ENCODE measurements at regions not wholly inside any gene's neighbourhood (a gene's known extent, or its start where the extent isn't known, plus 50 kb on each side); places are given as distances from the start of the nearest gene placed in this dataset.
"Not testable (repeated sequence)": the region's sequence is repeated elsewhere in the genome, so short reads cannot be mapped to it uniquely, and the experiment has no call there.

DNA sequence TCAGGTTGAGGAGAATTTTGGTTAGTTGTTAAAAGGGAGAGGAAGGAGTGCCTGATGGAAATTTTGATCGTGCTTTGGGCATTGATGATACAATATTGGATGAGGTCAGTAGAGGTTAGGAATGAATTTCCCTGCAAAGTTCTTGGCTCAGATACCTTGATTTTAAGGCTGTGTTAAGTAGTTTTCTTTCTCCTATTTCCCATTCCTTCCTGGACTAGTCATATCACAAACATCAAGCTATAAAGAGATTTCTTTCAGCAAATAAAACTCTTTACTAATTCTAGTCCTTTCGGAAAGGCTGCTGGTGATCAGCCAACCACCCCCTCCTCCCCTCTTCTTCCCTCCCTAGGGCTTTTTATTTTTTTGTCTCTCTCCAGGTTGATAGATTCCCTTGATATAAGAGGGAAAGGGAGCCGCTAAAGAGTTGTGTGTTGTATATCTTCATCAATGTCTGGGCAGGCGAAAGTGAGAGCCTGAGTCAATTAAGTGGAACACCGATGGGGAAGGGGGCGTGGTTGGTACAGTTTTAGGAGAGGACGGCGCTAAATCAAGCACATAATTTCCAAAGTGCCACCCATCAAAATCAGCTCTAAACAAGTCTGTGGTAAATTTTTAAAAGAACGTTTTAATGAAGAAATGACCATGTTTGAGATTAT, 100.1 kb upstream of the PLXNA2 start:
- no peak for DNase-seq (ENCODE audit: extremely low read depth, low read depth)

DNA sequence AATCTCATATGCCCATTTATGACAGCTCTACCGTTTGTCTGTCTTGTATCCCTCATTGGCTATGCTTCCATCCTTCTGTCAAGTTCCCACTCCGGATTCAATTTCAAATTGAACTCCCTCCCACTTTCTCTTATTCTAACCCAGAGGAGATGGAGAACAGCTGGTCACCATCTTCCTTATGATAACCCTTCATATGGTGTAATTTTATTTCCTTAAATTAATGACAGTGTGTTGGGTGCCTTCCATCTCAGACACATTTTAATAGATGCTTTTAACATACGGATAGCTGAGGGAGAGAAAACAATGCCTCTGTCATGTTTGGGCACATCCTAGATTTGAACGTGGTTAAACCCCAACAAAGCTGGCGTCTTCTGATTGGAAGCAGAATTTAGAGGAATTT, 103.0 kb upstream of the PLXNA2 start:
- DNase-seq (ENCODE audit: extremely low read depth, low read depth), result no peak

DNA sequence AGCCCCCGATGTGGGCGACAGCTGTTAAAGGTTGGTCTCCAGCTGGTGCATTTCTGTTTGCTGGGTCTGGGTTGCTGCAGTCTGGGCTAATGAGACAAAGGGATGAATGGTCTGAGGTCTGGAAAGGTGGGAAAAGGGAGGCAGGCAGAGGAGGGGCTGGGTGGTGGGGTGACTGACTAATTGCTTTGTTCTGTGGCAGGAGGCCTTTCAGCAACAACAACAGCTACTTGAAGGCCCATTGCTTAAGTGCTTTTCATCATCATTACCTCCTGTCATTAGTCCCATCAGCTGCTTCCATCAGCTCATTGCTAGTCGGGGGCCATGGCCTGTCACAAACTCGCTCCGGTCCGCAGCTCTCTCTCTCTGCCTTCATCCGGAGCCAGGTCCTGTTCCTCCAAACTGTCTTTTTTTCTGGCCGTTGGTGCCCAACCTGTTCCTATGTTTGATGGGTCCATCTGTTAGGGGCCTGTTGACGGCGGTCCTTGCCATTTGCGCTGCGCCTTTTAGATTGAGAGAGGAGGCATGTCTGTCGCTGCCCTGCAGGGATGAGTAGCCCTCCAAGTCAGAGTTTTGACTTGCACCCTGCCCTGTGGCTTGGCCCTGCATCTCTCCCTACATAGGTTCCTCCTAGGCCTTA, 105.6 kb upstream of the PLXNA2 start:
- DNase-seq (ENCODE audit: extremely low read depth, low read depth), result no peak

DNA sequence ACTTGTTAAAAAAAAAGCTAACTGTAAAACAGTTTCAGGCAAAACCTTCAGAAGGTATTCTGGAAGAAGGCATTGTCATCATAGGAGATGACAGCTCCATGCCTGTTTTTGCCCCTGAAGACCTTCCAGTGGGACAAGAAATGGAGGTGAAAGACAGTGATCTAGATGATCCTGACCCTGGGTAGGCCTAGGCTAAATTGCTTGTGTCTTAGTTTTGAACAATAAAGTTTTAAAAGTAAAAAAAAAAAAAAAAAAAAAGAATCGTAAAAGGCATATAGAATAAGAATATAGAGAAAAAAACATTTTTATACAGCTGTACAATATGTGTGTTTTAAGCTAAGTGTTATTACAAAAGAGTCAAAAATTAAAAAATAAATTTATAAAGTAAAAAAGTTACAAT, 106.6 kb upstream of the PLXNA2 start:
- DNase-seq (ENCODE audit: extremely low read depth, low read depth), result no peak

DNA sequence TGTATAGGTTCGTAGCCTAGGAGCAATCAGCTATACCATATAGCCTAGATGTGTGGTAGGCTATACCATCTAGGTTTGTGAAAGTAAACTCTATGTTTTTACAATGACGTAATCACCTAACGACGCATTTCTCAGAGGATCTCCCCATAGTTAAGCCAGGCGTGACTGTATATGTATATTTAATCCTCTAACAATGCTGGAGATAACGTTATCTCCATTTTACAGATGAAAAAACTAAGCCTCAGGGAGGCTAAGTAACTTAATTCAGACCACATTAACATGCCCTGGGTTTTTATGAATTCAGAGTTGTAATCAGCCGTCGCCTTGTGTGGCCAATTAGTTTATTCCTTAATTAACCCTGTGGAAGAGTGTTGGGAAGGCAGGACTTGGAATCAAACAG, 107.7 kb upstream of the PLXNA2 start:
- no peak for DNase-seq (ENCODE audit: extremely low read depth, low read depth)

DNA sequence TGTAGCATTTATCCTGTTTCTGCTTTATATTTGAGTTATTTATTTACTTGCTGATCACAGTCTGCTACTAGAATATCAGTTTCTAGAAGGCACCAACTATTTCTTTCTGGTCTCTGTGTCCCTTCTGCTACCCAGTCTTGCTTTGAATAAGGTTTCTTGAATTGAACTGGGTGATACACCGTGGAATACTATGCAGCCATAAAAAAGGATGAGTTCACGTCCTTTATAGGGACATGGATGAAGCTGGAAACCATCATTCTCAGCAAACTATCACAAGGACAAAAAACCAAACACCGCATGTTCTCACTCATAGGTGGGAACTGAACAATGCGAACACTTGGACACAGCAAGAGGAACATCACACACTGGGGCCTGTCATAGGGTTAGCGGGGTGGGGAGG, 109.6 kb upstream of the PLXNA2 start:
- DNase-seq (ENCODE audit: extremely low read depth, low read depth), result not testable (repeated sequence)

DNA sequence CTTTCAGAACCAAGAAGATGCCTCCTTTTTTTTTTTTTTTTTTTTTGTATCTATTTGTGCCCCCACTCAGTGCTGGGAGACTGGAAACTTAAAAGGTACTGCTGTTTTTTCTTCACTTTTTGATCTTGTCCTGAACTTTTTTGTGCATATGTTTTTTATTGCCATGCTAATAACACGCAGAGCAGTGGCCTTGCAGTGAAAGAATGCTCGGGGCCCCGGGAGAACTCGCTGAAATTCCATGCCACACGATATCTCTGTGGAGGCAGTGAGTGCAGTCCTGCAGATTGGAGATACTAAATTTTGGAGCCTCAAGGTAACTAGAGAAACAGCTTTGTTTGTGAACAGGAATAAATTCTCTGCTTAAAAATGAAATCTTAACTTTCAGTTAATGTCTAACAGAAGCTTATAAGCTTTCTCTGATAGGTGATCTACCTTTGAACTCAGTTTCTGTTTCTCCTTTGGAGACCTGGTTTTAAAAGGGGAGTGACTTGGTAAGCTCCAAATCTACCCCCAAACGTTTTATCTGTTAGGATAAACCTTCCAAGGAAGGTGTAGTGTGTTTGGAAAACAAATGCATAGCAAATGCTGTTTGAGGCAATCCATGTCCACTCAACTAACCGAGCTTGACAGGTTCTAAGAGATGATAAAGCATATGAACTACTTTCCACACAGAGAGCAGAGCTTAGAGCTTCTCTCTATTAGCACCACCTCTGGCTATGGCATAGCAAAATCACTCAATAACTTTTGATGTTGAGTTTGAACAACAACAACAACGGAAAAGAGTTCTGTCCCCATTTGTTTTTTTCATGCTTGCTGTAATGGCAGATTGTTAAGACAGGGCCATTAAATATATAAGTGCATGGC, 113.7 kb upstream of the PLXNA2 start:
- no peak for DNase-seq (ENCODE audit: extremely low read depth, low read depth)

DNA sequence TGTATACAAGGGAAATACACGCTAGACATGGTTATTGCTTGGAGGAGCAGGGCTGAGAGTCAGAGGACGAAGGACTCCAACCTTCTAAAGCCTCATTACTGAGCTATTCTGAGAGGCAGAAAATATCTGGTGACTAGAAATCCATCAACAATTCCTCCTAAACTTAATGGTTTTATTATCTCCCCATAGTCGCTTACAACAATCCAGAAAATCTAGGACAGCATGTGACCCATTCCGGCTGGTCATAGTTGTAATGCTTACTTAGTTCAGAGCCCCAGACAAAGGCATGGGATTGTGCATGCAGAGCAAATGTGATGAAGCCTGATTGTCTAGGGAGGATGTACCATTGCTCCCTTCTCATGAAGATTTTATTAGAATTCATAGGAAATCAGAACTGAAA, 114.5 kb upstream of the PLXNA2 start:
- DNase-seq (ENCODE audit: extremely low read depth, low read depth), result no peak

DNA sequence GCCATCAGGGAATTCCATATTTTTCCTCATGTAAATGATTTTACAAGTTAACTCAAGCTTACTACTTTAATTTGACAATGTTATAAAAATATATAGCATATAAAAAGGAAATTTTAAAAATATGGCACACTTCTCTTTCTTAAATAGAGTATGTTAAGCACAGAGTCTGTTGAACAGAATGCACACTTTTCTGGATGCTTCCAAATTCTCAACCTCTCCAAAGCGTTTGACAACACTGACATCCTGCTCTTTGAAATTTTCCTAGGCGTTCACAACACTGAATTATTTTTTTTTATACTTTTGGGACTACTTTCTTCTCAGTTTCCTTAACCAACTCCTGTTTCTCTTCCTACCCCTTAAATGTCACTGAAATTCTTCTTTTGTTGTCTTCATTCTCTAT, 117.8 kb upstream of the PLXNA2 start:
- DNase-seq (ENCODE audit: extremely low read depth, low read depth), result no peak

DNA sequence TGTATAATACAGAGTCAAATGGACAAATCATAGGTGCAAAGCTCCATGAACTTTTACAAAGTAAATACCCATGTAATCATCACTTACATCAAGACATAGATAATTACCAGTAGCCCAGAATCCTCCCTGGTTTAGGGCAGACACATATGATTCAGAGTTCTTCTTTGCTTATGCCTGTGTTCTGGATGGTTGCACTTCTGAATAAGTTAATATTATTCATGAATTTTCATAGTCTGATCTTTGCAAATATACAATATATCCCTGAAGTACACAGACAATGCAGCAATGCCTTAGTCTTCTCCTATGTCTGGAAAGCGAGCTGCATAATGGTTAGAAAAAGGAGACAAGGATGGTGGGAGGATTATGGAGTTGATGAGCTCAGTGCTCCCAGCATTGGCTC, 122.4 kb upstream of the PLXNA2 start:
- no peak for DNase-seq (ENCODE audit: extremely low read depth, low read depth)

DNA sequence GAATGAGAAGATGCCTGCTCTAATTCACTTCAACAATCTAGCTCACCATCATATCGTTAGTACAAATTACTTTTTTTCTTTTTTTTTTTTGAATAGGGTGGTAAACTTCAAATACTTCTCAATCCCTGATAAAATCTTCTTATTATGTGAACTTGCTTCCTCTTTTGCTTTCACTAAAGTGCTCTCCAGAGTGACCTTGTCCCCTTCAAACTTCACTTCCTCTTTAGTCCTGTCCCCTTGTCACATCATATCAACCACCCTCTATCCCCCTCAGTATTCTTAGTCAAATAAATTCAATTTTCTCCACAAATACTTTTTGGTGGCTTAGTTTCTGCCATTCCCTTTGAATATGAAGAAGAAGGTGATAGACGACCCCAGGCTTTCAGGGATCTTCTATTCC, 124.9 kb upstream of the PLXNA2 start:
- no peak for DNase-seq (ENCODE audit: extremely low read depth, low read depth)

DNA sequence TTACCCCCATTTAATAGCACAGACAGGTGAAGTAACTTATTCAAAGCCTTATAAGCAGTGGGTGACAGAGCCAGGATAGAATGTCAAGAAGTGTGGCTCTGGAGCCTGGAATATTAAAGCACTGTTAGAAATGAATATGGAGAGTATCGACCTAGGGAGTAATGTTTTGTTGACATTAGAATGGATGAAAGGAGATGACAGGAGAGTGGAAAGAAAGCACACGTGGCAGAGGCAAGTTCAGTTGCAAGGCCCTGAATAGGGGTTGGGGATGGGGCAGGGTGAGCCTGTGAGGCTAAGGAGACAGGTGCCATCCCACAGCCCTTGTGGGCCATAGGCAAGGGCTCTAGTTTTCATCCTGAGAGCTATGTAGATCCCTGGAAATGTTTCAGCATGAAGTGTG, 125.5 kb upstream of the PLXNA2 start:
- no peak for DNase-seq (ENCODE audit: extremely low read depth, low read depth)

DNA sequence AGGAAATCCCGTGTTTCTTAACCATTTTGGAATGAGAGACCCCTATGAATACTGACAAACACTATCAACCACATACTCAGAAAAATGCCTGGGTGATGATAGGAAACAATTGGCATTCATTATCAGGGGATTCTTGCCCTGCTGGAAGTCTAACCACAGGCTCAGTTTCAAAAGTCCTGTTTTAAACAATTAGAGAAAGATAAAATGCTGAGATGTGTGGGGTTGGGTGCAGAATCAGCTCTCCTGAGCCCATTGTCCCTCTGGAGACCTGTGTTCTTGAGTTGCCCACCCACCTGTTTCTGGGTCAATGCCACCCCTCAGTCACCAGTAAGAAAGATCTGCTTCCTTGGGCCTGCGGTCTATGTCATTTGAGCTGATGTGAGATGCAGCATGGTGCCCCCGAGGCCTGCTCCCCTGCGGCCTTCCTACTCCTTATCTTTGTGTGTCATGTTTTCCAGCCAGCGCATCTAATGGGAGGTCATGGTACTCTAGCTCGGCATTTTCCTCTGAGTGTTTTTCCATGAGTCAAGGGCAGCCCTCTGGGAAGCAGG, 130.3 kb upstream of the PLXNA2 start:
- no peak for DNase-seq (ENCODE audit: extremely low read depth, low read depth)

DNA sequence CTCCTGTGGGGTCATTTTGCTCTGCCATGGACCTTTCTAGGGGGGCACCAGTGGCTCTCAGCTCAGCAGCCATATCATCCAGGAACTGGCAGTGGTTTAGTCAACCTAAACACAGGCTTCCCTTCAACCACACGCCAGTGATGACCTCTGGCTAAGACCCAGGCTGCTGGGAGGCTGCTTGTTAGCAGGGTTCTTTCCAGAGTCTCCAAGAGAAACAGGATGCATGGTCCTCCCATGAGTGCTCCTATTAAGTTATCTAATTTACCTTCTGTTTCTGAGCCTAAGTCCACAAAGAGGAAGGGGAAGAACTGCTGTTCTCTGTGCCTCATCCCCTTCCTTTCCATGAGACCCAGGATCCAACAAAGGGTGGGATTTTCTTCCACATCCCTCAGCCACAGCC, 137.3 kb upstream of the PLXNA2 start:
- no peak for DNase-seq (ENCODE audit: extremely low read depth, low read depth)

DNA sequence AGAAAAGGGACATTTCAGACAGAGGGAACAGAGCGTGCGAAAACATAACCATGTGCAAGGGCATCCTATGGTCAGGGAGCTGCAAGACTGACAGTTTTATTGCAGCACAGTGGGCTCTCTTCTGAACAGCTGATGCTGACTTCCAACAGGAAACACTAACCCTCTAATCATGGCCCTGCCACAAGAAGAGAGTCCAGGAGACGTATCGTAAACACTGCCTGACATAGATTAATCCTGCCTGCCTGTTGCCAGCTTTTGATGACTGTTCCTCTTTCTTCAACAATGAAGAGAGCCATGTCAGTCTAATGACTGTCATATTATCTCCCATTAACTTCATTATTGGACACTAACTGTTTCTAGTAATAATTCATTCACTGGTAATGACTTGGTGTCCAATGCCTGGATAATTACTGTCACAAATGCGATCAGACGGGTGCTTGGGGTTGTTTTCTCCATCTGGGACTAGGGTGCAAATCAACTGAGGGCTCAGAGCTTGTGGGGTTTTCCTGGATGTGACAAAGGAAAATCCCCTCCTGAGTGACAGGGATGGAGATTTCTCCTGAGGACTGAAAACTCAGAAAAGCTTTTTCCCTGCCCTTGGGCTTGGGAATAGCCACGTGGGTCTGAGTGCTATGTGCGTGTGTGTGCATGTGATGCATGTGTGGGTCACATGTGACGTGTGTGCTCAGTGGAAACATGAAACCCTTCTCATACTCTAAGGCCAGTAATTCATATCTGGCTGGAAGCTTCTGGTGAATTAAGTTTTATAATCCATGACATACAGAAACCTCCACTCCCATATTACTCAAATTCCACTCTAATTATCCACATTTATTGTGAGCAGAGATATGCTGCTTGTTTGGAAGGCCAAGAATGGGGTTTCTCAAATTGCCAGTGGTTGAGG, 144.0 kb upstream of the PLXNA2 start:
- no peak for DNase-seq (ENCODE audit: extremely low read depth, low read depth)

DNA sequence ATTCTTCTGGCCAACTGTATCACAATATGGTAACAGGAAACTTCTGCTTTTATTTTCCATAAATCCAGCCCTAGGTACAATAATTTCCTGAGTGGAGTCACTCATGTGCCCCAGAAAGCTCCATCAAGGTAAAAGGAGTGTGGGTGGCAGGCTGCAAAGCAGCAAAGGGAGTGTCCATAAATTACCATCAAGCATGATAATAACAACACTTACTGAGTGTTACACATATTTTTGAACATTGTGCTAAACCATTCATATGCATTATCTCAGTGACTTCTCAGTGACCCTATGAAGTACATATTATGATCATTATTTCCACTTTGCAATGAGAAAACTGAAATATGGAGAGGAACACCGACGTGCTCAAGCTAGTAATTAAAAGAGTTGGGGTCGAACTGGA, 149.2 kb upstream of the PLXNA2 start:
- DNase-seq (ENCODE audit: extremely low read depth, low read depth), result no peak

DNA sequence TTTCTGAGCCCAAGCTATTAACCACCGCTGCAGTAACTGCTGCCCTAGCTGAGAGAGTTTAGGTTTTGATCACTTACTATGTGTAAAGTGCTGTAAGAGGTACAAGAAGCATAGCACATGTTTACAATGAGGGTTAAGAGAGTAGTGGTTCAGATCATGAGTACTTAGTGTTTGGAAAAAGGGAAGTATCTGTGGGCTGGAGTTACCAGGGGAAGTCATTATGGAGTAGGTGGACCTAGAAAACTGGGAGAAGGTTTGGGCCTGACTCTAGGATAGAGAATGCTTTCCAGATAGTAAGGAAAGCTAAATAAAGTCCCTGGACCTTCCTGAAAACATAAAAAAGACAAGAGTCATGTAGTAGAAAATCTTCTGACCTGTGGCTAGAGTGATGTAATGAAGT, 149.6 kb upstream of the PLXNA2 start:
- no peak for DNase-seq (ENCODE audit: extremely low read depth, low read depth)

DNA sequence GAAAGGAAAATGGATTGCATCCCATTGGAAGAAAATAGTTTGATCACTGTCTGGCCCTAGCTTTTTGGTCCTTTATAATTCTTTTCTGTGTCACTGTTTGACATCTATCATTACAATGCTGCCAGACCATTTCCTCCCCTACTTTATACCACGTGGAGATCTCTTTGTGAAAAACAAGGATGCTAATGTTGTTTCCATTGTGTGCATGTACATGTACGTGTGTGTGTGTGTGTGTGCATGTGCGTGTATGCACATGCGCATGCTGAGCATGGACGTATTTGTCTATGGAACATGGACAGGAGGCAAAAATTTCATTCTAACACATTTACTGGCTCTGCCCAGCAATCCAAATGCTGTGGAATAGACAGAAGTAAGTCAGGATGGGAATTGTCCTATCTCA, 153.1 kb upstream of the PLXNA2 start:
- DNase-seq (ENCODE audit: extremely low read depth, low read depth), result no peak

DNA sequence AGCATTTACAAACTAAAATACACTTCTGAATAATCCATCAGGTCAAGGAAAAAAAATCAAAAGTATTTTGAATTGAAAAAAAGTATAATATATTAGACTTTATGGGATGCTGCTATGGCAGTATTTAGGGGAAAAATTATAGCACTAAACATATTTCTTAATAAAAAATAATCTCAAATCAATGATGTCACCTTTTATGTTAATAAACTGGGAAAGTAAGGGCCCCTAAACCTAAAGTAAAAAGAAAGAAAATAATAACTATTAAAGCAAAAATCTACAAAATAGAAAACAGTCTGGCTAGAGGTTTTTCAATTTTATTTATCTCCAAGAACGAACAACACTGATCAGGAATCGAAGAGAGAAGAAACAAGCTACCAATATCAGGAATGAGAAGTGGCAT, 160.8 kb upstream of the PLXNA2 start:
- DNase-seq (ENCODE audit: extremely low read depth, low read depth), result no peak

DNA sequence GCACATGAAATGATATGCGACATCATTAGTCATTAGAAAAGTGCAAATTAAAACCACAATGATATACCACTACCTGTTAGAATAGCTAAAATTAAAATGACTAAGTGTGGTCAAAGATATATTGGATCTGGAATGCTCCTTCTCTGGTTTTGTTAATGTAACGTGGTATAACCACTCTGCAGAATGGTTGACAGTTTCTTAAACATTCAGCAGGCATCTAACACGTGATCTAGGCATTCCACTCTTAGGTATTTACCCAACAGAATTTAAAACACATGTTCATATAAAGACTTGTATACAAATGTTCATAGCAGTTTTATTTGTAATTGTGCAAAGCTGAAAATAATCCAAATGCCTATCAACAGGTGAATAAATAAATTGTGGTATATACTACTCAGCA, 165.0 kb upstream of the PLXNA2 start:
- DNase-seq (ENCODE audit: extremely low read depth, low read depth), result no peak

DNA sequence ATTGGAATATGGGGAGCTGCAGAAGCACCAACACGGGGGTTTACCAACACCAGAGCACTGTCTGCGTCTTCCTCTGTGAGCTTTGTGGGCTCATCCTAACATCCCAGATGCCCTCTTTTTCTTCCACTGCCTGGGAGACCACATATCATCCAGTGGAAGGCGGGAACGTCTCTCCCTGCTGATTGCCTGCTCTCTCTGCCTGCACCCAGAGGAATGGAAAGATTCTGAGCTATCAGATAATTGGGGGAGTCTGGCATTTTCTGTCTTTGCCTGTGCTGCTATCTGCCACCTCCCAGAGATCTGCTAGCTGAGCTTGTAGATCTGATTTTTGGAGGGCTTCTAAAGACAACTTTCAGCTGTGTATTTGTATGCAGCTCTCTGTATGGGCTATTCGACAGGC, 166.2 kb upstream of the PLXNA2 start:
- DNase-seq (ENCODE audit: extremely low read depth, low read depth), result no peak
